ENCODE measurements at regions not wholly inside any gene's neighbourhood (a gene's known extent, or its start where the extent isn't known, plus 50 kb on each side); places are given as distances from the start of the nearest gene placed in this dataset.
"Not testable (repeated sequence)": the region's sequence is repeated elsewhere in the genome, so short reads cannot be mapped to it uniquely, and the experiment has no call there.

GRCh38 chr20:53863039-53863438, 207.4 kb downstream of the BCAS1 start:
- TF ChIP-seq CTCF (IDR thresholded peaks at IDR 0.05); POLR2AphosphoS5 (IDR thresholded peaks at IDR 0.05); POLR2A (IDR thresholded peaks at IDR 0.05; ENCODE audit: low read depth): not testable (repeated sequence)
